MG63 (cell line): ENCODE measurements at regions not wholly inside any gene's neighbourhood (a gene's known extent, or its start where the extent isn't known, plus 50 kb on each side); places are given as distances from the start of the nearest gene placed in this dataset.

ENCODE experiments used
- DNase-seq: peaks from one replicate; pipeline ENCODE4 v3.0.0-alpha.2; 2020
- H3K27me3 ChIP-seq: fragments of 250-450 bp; sonication (Bioruptor Pico); 2 replicates; pipeline ENCODE4 v1.5.1; 2020; ENCODE audit warnings: mild to moderate bottlenecking, moderate library complexity
- H3K36me3 ChIP-seq: fragments of 250-450 bp; sonication (Bioruptor Pico); 2 replicates; pipeline ENCODE4 v1.5.1; 2020; ENCODE audit warnings: mild to moderate bottlenecking, moderate library complexity
- H3K4me3 ChIP-seq: fragments of 250-450 bp; sonication (Bioruptor Pico); 2 replicates; pipeline ENCODE4 v1.5.1; 2020; ENCODE audit warnings: mild to moderate bottlenecking, moderate library complexity
- H3K9me3 ChIP-seq: fragments of 250-450 bp; sonication (Bioruptor Pico); 2 replicates; pipeline ENCODE4 v1.5.1; 2020; ENCODE audit warnings: mild to moderate bottlenecking, moderate library complexity

GRCh38 chr2:217154923-217155322 lies 295.1 kb upstream of the TNP1 start:
- H3K9me3 ChIP-seq: no peaks in the 10 kb centered on the region

GRCh38 chr2:217153510-217153909 lies 293.6 kb upstream of the TNP1 start:
- DNase-seq: no peak
- Histone ChIP-seq H3K4me3 (no peak overlapping the region), H3K27me3 (no peaks in the 10 kb centered on the region), H3K9me3 (no peaks in the 10 kb centered on the region), H3K36me3 (no peaks in the 10 kb centered on the region)

More at GRCh38 chr2:217154923-217155322, 295.1 kb upstream of the TNP1 start:
- no peak overlapping the region for H3K4me3 ChIP-seq
- no peak for DNase-seq
- no peaks in the 10 kb centered on the region for H3K27me3 ChIP-seq
- no peaks in the 10 kb centered on the region for H3K36me3 ChIP-seq

GRCh38 chr2:217152831-217153230 lies 293.0 kb upstream of the TNP1 start:
- H3K9me3 ChIP-seq: no peaks in the 10 kb centered on the region
- no peaks in the 10 kb centered on the region for H3K27me3 ChIP-seq
- H3K4me3 ChIP-seq: no peak overlapping the region
- DNase-seq: no peak
- H3K36me3 ChIP-seq: no peaks in the 10 kb centered on the region

GRCh38 chr2:217151509-217152206 lies 291.8 kb upstream of the TNP1 start:
- H3K27me3 ChIP-seq: no peaks in the 10 kb centered on the region
- no peaks in the 10 kb centered on the region for H3K9me3 ChIP-seq
- H3K36me3 ChIP-seq: no peaks in the 10 kb centered on the region
- DNase-seq: no peak
- no peak overlapping the region for H3K4me3 ChIP-seq

- Histone ChIP-seq H3K36me3 (no peaks in the 10 kb centered on the region), H3K9me3 (no peaks in the 10 kb centered on the region), H3K27me3 (no peaks in the 10 kb centered on the region), H3K4me3 (no peak overlapping the region)
- no peak for DNase-seq
These were observed 290.4 kb upstream of the TNP1 start for GRCh38 chr2:217150236-217150635.

- Histone ChIP-seq H3K9me3 (no peaks in the 10 kb centered on the region), H3K36me3 (no peaks in the 10 kb centered on the region), H3K27me3 (no peaks in the 10 kb centered on the region), H3K4me3 (no peak overlapping the region)
- DNase-seq: no peak
These were observed 289.3 kb upstream of the TNP1 start for GRCh38 chr2:217149087-217149660.

GRCh38 chr2:217147818-217148217 lies 288.0 kb upstream of the TNP1 start:
- Histone ChIP-seq H3K4me3 (no peak overlapping the region), H3K36me3 (no peaks in the 10 kb centered on the region), H3K9me3 (peaks cover 1% of the 10 kb centered on the region; the same call in 1 of the 2 replicates), H3K27me3 (no peaks in the 10 kb centered on the region)
- DNase-seq: no peak

GRCh38 chr2:217146956-217147355 lies 287.1 kb upstream of the TNP1 start:
- H3K4me3 ChIP-seq: no peak overlapping the region
- H3K27me3 ChIP-seq: no peaks in the 10 kb centered on the region
- peaks cover 5% of the 10 kb centered on the region; the same call in 1 of the 2 replicates for H3K9me3 ChIP-seq
- H3K36me3 ChIP-seq: no peaks in the 10 kb centered on the region
- no peak for DNase-seq

- no peak overlapping the region for H3K4me3 ChIP-seq
- no peaks in the 10 kb centered on the region for H3K27me3 ChIP-seq
- H3K9me3 ChIP-seq: peaks cover 9% of the 10 kb centered on the region
- DNase-seq: no peak
- no peaks in the 10 kb centered on the region for H3K36me3 ChIP-seq
These were observed 282.9 kb upstream of the TNP1 start for GRCh38 chr2:217142649-217143266.

- H3K36me3 ChIP-seq: no peaks in the 10 kb centered on the region
- no peaks in the 10 kb centered on the region for H3K27me3 ChIP-seq
- peaks cover 9% of the 10 kb centered on the region for H3K9me3 ChIP-seq
- no peak for DNase-seq
- H3K4me3 ChIP-seq: no peak overlapping the region
These were observed 278.4 kb upstream of the TNP1 start for GRCh38 chr2:217138284-217138683.

- no peaks in the 10 kb centered on the region for H3K9me3 ChIP-seq
- no peak for DNase-seq
- no peak overlapping the region for H3K4me3 ChIP-seq
- H3K27me3 ChIP-seq: no peaks in the 10 kb centered on the region
- H3K36me3 ChIP-seq: no peaks in the 10 kb centered on the region
These were observed 267.9 kb upstream of the TNP1 start for GRCh38 chr2:217127744-217128143.

GRCh38 chr2:217125014-217125413 lies 265.1 kb upstream of the TNP1 start:
- Histone ChIP-seq H3K4me3 (no peak overlapping the region), H3K9me3 (no peaks in the 10 kb centered on the region), H3K27me3 (no peaks in the 10 kb centered on the region), H3K36me3 (no peaks in the 10 kb centered on the region)
- DNase-seq: no peak

- Histone ChIP-seq H3K36me3 (no peaks in the 10 kb centered on the region), H3K4me3 (no peak overlapping the region)
- DNase-seq: no peak
These were observed 264.2 kb upstream of the TNP1 start for GRCh38 chr2:217124050-217124449.

GRCh38 chr2:217121565-217121964 lies 261.7 kb upstream of the TNP1 start:
- no peaks in the 10 kb centered on the region for H3K36me3 ChIP-seq
- no peaks in the 10 kb centered on the region for H3K9me3 ChIP-seq
- no peak for DNase-seq
- H3K4me3 ChIP-seq: no peak overlapping the region
- H3K27me3 ChIP-seq: no peaks in the 10 kb centered on the region

More at GRCh38 chr2:217124050-217124449, 264.2 kb upstream of the TNP1 start:
- Histone ChIP-seq H3K27me3 (no peaks in the 10 kb centered on the region), H3K9me3 (no peaks in the 10 kb centered on the region)

GRCh38 chr2:217120429-217120828 lies 260.6 kb upstream of the TNP1 start:
- H3K36me3 ChIP-seq: no peaks in the 10 kb centered on the region
- no peak overlapping the region for H3K4me3 ChIP-seq
- no peaks in the 10 kb centered on the region for H3K27me3 ChIP-seq
- DNase-seq: no peak
- H3K9me3 ChIP-seq: no peaks in the 10 kb centered on the region

GRCh38 chr2:217118559-217119284 lies 258.9 kb upstream of the TNP1 start:
- Histone ChIP-seq H3K9me3 (no peaks in the 10 kb centered on the region), H3K4me3 (no peak overlapping the region), H3K27me3 (no peaks in the 10 kb centered on the region), H3K36me3 (no peaks in the 10 kb centered on the region)
- DNase-seq: no peak

- Histone ChIP-seq H3K27me3 (no peaks in the 10 kb centered on the region), H3K9me3 (no peaks in the 10 kb centered on the region), H3K36me3 (no peaks in the 10 kb centered on the region), H3K4me3 (no peak overlapping the region)
- no peak for DNase-seq
These were observed 257.7 kb upstream of the TNP1 start for GRCh38 chr2:217117523-217117922.
